ENCODE measurements at regions not wholly inside any gene's neighbourhood (a gene's known extent, or its start where the extent isn't known, plus 50 kb on each side); places are given as distances from the start of the nearest gene placed in this dataset.

GRCh38 chr10:9140373-9140772, 1085.9 kb downstream of the GATA3 start:
- TF ChIP-seq CTCF (conservative IDR thresholded peaks at IDR 0.05; ENCODE audit: low read depth, low read length) (no peak), USF2 (IDR thresholded peaks at IDR 0.05; ENCODE audit: low read depth, low read length) (no peak), MAZ (IDR thresholded peaks at IDR 0.05; ENCODE audit: borderline replicate concordance, low read depth, low read length) (no peak), RAD21 (IDR thresholded peaks at IDR 0.05; ENCODE audit: low read length) (no peak)

Measured in IMR-90 (cell line).